ENCODE measurements at regions not wholly inside any gene's neighbourhood (a gene's known extent, or its start where the extent isn't known, plus 50 kb on each side); places are given as distances from the start of the nearest gene placed in this dataset.
A peak's percentile ranks its signal among the peaks of the same experiment; 100 is the strongest.
"Not testable (repeated sequence)": the region's sequence is repeated elsewhere in the genome, so short reads cannot be mapped to it uniquely, and the experiment has no call there.

- WGBS, 2 donors (ENCODE audit: extremely low coverage in 2 of 2, insufficient read length in 2 of 2, insufficient replicate concordance in 1 of 2): no CpG with 5 or more reads among the region's 2 CpGs
- H3K4me2 ChIP-seq (ENCODE audit: insufficient read depth, low read length, poor library complexity, severe bottlenecking); H4K8ac ChIP-seq (ENCODE audit: low read depth, low read length); H3K18ac ChIP-seq (ENCODE audit: low read length); H2BK120ac ChIP-seq (ENCODE audit: low read depth, low read length); H2BK15ac ChIP-seq (ENCODE audit: low read length); H3K27ac ChIP-seq (replicated peaks; ENCODE audit: low read length); H3K4ac ChIP-seq (ENCODE audit: low read length); H2AFZ ChIP-seq (ENCODE audit: low read length); H3K9ac ChIP-seq (ENCODE audit: low read depth, low read length, poor library complexity); H3K14ac ChIP-seq (ENCODE audit: low read length); H3K36me3 ChIP-seq (replicated peaks in 1 of 2; ENCODE audit: control insufficient read depth in 2 of 2, insufficient read depth in 2 of 2, low read length in 2 of 2); H3K4me1 ChIP-seq (ENCODE audit: control insufficient read depth in 2 of 2, insufficient read depth in 1 of 2, low read depth in 1 of 2, low read length in 2 of 2); H3K27me3 ChIP-seq (ENCODE audit: control insufficient read depth in 3 of 3, insufficient read depth in 3 of 3, low read depth in 1 of 3, low read length in 3 of 3); H4K91ac ChIP-seq (ENCODE audit: low read depth, low read length, poor library complexity); H3K79me1 ChIP-seq (ENCODE audit: low read depth, low read length); H2AK5ac ChIP-seq (ENCODE audit: low read depth, low read length); H2BK5ac ChIP-seq (ENCODE audit: low read length); H3K4me3 ChIP-seq (ENCODE audit: low read length in 2 of 2); H2BK12ac ChIP-seq (ENCODE audit: low read length); H3K9me3 ChIP-seq (replicated peaks in 1 of 2; ENCODE audit: control insufficient read depth in 2 of 2, insufficient read depth in 1 of 2, low read depth in 1 of 2, low read length in 2 of 2); H3K23ac ChIP-seq (ENCODE audit: low read depth, low read length, poor library complexity); DNase-seq (ENCODE audit: low spot score): not testable (repeated sequence)
These were observed 233.9 kb upstream of the NBPF12 start for GRCh38 chr1:146704162-146704724.

GRCh38 chr1:146701320-146701719, 236.8 kb upstream of the NBPF12 start:
- not testable (repeated sequence) for H3K4ac ChIP-seq (ENCODE audit: low read length)

GRCh38 chr1:146695388-146695787, 242.7 kb upstream of the NBPF12 start:
- H4K8ac ChIP-seq (ENCODE audit: low read depth, low read length); H3K4me1 ChIP-seq (ENCODE audit: control insufficient read depth in 2 of 2, insufficient read depth in 1 of 2, low read depth in 1 of 2, low read length in 2 of 2); H2BK120ac ChIP-seq (ENCODE audit: low read depth, low read length); H3K14ac ChIP-seq (ENCODE audit: low read length); H3K27ac ChIP-seq (replicated peaks; ENCODE audit: low read length); H2AK5ac ChIP-seq (ENCODE audit: low read depth, low read length); H2BK5ac ChIP-seq (ENCODE audit: low read length); H3K27me3 ChIP-seq (ENCODE audit: control insufficient read depth in 3 of 3, insufficient read depth in 3 of 3, low read depth in 1 of 3, low read length in 3 of 3); H3K4me2 ChIP-seq (ENCODE audit: insufficient read depth, low read length, poor library complexity, severe bottlenecking); H3K4me3 ChIP-seq (ENCODE audit: low read length in 2 of 2); H2BK15ac ChIP-seq (ENCODE audit: low read length); H3K18ac ChIP-seq (ENCODE audit: low read length); H3K9me3 ChIP-seq (replicated peaks in 1 of 2; ENCODE audit: control insufficient read depth in 2 of 2, insufficient read depth in 1 of 2, low read depth in 1 of 2, low read length in 2 of 2); H3K23ac ChIP-seq (ENCODE audit: low read depth, low read length, poor library complexity); H3K4ac ChIP-seq (ENCODE audit: low read length); H3K36me3 ChIP-seq (replicated peaks in 1 of 2; ENCODE audit: control insufficient read depth in 2 of 2, insufficient read depth in 2 of 2, low read length in 2 of 2); H2BK12ac ChIP-seq (ENCODE audit: low read length); H2AFZ ChIP-seq (ENCODE audit: low read length); H3K79me1 ChIP-seq (ENCODE audit: low read depth, low read length); DNase-seq (ENCODE audit: low spot score); H3K9ac ChIP-seq (ENCODE audit: low read depth, low read length, poor library complexity); H4K91ac ChIP-seq (ENCODE audit: low read depth, low read length, poor library complexity): not testable (repeated sequence)
- WGBS, 2 donors (ENCODE audit: extremely low coverage in 2 of 2, insufficient read length in 2 of 2, insufficient replicate concordance in 1 of 2): no CpG with 5 or more reads among the region's 10 CpGs

More at GRCh38 chr1:146701320-146701719, 236.8 kb upstream of the NBPF12 start:
- H3K14ac ChIP-seq (ENCODE audit: low read length); H3K9ac ChIP-seq (ENCODE audit: low read depth, low read length, poor library complexity); H3K36me3 ChIP-seq (replicated peaks in 1 of 2; ENCODE audit: control insufficient read depth in 2 of 2, insufficient read depth in 2 of 2, low read length in 2 of 2); DNase-seq (ENCODE audit: low spot score); H2BK120ac ChIP-seq (ENCODE audit: low read depth, low read length); H3K9me3 ChIP-seq (replicated peaks in 1 of 2; ENCODE audit: control insufficient read depth in 2 of 2, insufficient read depth in 1 of 2, low read depth in 1 of 2, low read length in 2 of 2); H2BK12ac ChIP-seq (ENCODE audit: low read length); H2BK5ac ChIP-seq (ENCODE audit: low read length); H3K27me3 ChIP-seq (ENCODE audit: control insufficient read depth in 3 of 3, insufficient read depth in 3 of 3, low read depth in 1 of 3, low read length in 3 of 3); H2BK15ac ChIP-seq (ENCODE audit: low read length); H2AK5ac ChIP-seq (ENCODE audit: low read depth, low read length); H3K23ac ChIP-seq (ENCODE audit: low read depth, low read length, poor library complexity); H3K4me1 ChIP-seq (ENCODE audit: control insufficient read depth in 2 of 2, insufficient read depth in 1 of 2, low read depth in 1 of 2, low read length in 2 of 2); H4K91ac ChIP-seq (ENCODE audit: low read depth, low read length, poor library complexity); H4K8ac ChIP-seq (ENCODE audit: low read depth, low read length); H3K4me3 ChIP-seq (ENCODE audit: low read length in 2 of 2); H3K27ac ChIP-seq (replicated peaks; ENCODE audit: low read length); H3K18ac ChIP-seq (ENCODE audit: low read length); H3K79me1 ChIP-seq (ENCODE audit: low read depth, low read length); H2AFZ ChIP-seq (ENCODE audit: low read length): not testable (repeated sequence)
- WGBS, 2 donors (ENCODE audit: extremely low coverage in 2 of 2, insufficient read length in 2 of 2, insufficient replicate concordance in 1 of 2): no CpG with 5 or more reads among the region's 1 CpG
- H3K4me2 ChIP-seq (ENCODE audit: insufficient read depth, low read length, poor library complexity, severe bottlenecking): peak overlapping the region; percentile 18

GRCh38 chr1:146691798-146692197, 246.3 kb upstream of the NBPF12 start:
- not testable (repeated sequence) for H2BK15ac ChIP-seq (ENCODE audit: low read length); H3K27me3 ChIP-seq (ENCODE audit: control insufficient read depth in 3 of 3, insufficient read depth in 3 of 3, low read depth in 1 of 3, low read length in 3 of 3); H3K9me3 ChIP-seq (replicated peaks in 1 of 2; ENCODE audit: control insufficient read depth in 2 of 2, insufficient read depth in 1 of 2, low read depth in 1 of 2, low read length in 2 of 2); H3K79me1 ChIP-seq (ENCODE audit: low read depth, low read length); H3K9ac ChIP-seq (ENCODE audit: low read depth, low read length, poor library complexity); H3K4me2 ChIP-seq (ENCODE audit: insufficient read depth, low read length, poor library complexity, severe bottlenecking); H2BK12ac ChIP-seq (ENCODE audit: low read length); H3K36me3 ChIP-seq (replicated peaks in 1 of 2; ENCODE audit: control insufficient read depth in 2 of 2, insufficient read depth in 2 of 2, low read length in 2 of 2); H2BK120ac ChIP-seq (ENCODE audit: low read depth, low read length); H3K4me3 ChIP-seq (ENCODE audit: low read length in 2 of 2); H4K91ac ChIP-seq (ENCODE audit: low read depth, low read length, poor library complexity); DNase-seq (ENCODE audit: low spot score); H2AFZ ChIP-seq (ENCODE audit: low read length); H3K14ac ChIP-seq (ENCODE audit: low read length); H2BK5ac ChIP-seq (ENCODE audit: low read length); H3K27ac ChIP-seq (replicated peaks; ENCODE audit: low read length); H3K18ac ChIP-seq (ENCODE audit: low read length); H3K4me1 ChIP-seq (ENCODE audit: control insufficient read depth in 2 of 2, insufficient read depth in 1 of 2, low read depth in 1 of 2, low read length in 2 of 2); H3K4ac ChIP-seq (ENCODE audit: low read length); H2AK5ac ChIP-seq (ENCODE audit: low read depth, low read length); H4K8ac ChIP-seq (ENCODE audit: low read depth, low read length); H3K23ac ChIP-seq (ENCODE audit: low read depth, low read length, poor library complexity)
- WGBS, 2 donors (ENCODE audit: extremely low coverage in 2 of 2, insufficient read length in 2 of 2, insufficient replicate concordance in 1 of 2): no CpG with 5 or more reads among the region's 3 CpGs
